Astrocyte (in vitro differentiated cells and primary cell): ENCODE measurements at regions not wholly inside any gene's neighbourhood (a gene's known extent, or its start where the extent isn't known, plus 50 kb on each side); places are given as distances from the start of the nearest gene placed in this dataset.

ENCODE experiments used
- DNase-seq: peaks from one replicate; pipeline ENCODE4 v3.0.0-alpha.2; 2010; ENCODE audit warnings: low read depth
- FAIRE-seq: peaks from 2 replicates; lab custom pipeline; 2011; peaks lifted over from hg19 to GRCh38; lab: Jason Lieb, UNC
- H2AFZ ChIP-seq: 2 replicates; pipeline ENCODE4 v1.6.0; 2012; ENCODE audit warnings: low read depth, low read length, inconsistent platforms
- H3K27ac ChIP-seq: 2 replicates; pipeline ENCODE4 v1.5.1; 2011; ENCODE audit warnings: low read depth, low read length, inconsistent platforms
- H3K27me3 ChIP-seq: 2 replicates; pipeline ENCODE4 v1.6.0; 2011; ENCODE audit warnings: low read length, inconsistent platforms; ENCODE audit not compliant: insufficient read depth
- H3K36me3 ChIP-seq: 2 replicates; pipeline ENCODE4 v1.5.1; 2011; ENCODE audit warnings: low read length, inconsistent platforms; ENCODE audit not compliant: insufficient read depth
- H3K4me1 ChIP-seq: 2 replicates; pipeline ENCODE4 v1.5.1; 2011; ENCODE audit warnings: low read length, inconsistent platforms; ENCODE audit not compliant: insufficient read depth
- H3K4me2 ChIP-seq: 2 replicates; pipeline ENCODE4 v1.6.0; 2012; ENCODE audit warnings: low read length, inconsistent platforms
- H3K4me3 ChIP-seq: 2 replicates; pipeline ENCODE4 v1.5.1; 2011; ENCODE audit warnings: low read depth, mild to moderate bottlenecking, low read length, inconsistent platforms; ENCODE audit not compliant: insufficient read depth
- H3K79me2 ChIP-seq: 2 replicates; pipeline ENCODE4 v1.6.0; 2012; ENCODE audit warnings: mild to moderate bottlenecking, low read length, inconsistent platforms; ENCODE audit not compliant: insufficient read depth
- H3K9ac ChIP-seq: 2 replicates; pipeline ENCODE4 v1.6.0; 2012; ENCODE audit warnings: mild to moderate bottlenecking, low read length, inconsistent platforms
- H3K9me3 ChIP-seq: 2 replicates; pipeline ENCODE4 v1.5.1; 2012; ENCODE audit warnings: low read depth, mild to moderate bottlenecking, low read length, inconsistent platforms; ENCODE audit not compliant: insufficient read depth
- H4K20me1 ChIP-seq: 2 replicates; pipeline ENCODE4 v1.6.0; 2012; ENCODE audit warnings: low read length, inconsistent platforms; ENCODE audit not compliant: insufficient read depth
- H3K27ac Mint-ChIP-seq: one replicate; pipeline ENCODE4 v1.8.0; 2021; ENCODE audit warnings: mild to moderate bottlenecking, mixed read lengths; ENCODE audit not compliant: unreplicated experiment
- H3K27me3 Mint-ChIP-seq: one replicate; pipeline ENCODE4 v1.8.0; 2021; ENCODE audit warnings: low read depth, mixed read lengths; ENCODE audit not compliant: unreplicated experiment
- H3K36me3 Mint-ChIP-seq: one replicate; pipeline ENCODE4 v1.8.0; 2021; ENCODE audit warnings: low read depth, mixed read lengths; ENCODE audit not compliant: unreplicated experiment
- H3K4me1 Mint-ChIP-seq: one replicate; pipeline ENCODE4 v1.8.0; 2021; ENCODE audit warnings: low read depth, mixed read lengths; ENCODE audit not compliant: unreplicated experiment
- H3K4me3 Mint-ChIP-seq: one replicate; pipeline ENCODE4 v1.8.0; 2021; ENCODE audit warnings: mild to moderate bottlenecking, moderate library complexity, mixed read lengths; ENCODE audit not compliant: unreplicated experiment
- H3K9me3 Mint-ChIP-seq: one replicate; pipeline ENCODE4 v1.8.0; 2021; ENCODE audit warnings: mild to moderate bottlenecking, mixed read lengths; ENCODE audit not compliant: unreplicated experiment
- CTCF ChIP-seq: IDR thresholded peaks from 2 replicates; pipeline ENCODE4 v1.5.1; 2011; ENCODE audit warnings: low read depth, mild to moderate bottlenecking, inconsistent platforms, low read length, moderate library complexity; ENCODE audit not compliant: insufficient read depth
- EZH2 ChIP-seq: IDR thresholded peaks from 2 replicates; pipeline ENCODE4 v1.6.1; 2012; ENCODE audit warnings: mild to moderate bottlenecking, low read length, inconsistent platforms; ENCODE audit not compliant: insufficient read depth

GRCh38 chr10:6769704-6770417 lies 189.8 kb upstream of the PRKCQ start:
- Mint-ChIP-seq H3K4me1 (peaks cover 2% of the 10 kb centered on the region), H3K9me3 (no peaks in the 10 kb centered on the region), H3K36me3 (no peaks in the 10 kb centered on the region), H3K4me3 (no peak overlapping the region), H3K27ac (no peak overlapping the region), H3K27me3 (no peaks in the 10 kb centered on the region)
- H3K27me3 ChIP-seq: no peaks in the 10 kb centered on the region
- FAIRE-seq (no peak), DNase-seq (no peak)
- H3K27ac ChIP-seq: no peak overlapping the region
- H4K20me1 ChIP-seq: no peaks in the 10 kb centered on the region
- no peak overlapping the region for H3K4me2 ChIP-seq
- peaks cover 3% of the 10 kb centered on the region for H3K9me3 ChIP-seq
- H3K9ac ChIP-seq: no peak overlapping the region
- no peak overlapping the region for H3K4me3 ChIP-seq
- H3K79me2 ChIP-seq: no peaks in the 10 kb centered on the region
- no peaks in the 10 kb centered on the region for H3K36me3 ChIP-seq
- no peak overlapping the region for H2AFZ ChIP-seq
- no peaks in the 10 kb centered on the region for H3K4me1 ChIP-seq
- TF ChIP-seq EZH2 (no peak), CTCF (no peak)

DNA sequence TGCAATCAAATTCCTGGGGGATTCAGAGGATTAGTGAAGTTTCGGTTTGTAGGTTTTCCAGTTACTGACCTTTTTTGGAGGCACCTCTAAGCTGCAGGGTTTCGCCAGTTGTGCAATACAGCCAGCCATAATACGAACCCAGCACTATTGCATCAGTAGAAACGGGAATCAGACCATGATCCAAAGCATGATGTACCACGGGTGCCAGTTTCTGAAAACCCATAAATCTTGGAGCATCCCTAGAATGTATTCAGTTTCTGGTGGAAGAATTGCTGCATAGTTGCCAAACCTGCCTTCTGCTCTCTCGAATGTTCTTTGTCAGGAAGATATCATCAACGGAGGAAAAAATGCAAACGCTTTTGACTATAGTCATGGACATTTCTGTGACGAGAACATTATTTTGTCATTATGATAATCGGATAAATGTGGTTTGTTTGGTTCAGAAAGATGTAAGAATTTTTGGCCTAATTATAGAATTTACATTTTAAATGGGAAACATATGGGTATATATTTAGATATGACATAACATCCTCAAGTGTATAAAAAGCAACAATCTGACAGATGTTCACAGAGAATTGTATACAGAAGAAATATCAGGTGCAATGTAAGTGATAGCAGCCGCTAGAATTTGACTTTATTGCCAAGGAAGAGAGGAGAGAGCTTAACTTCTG lies 186.2 kb upstream of the PRKCQ start:
- DNase-seq: no peak
- Histone ChIP-seq H3K79me2 (no peaks in the 10 kb centered on the region), H3K27me3 (peaks cover 1% of the 10 kb centered on the region), H4K20me1 (no peaks in the 10 kb centered on the region), H3K27ac (no peak overlapping the region), H3K36me3 (no peaks in the 10 kb centered on the region), H3K4me1 (no peaks in the 10 kb centered on the region), H2AFZ (no peak overlapping the region), H3K4me2 (no peak overlapping the region), H3K9me3 (peaks cover 3% of the 10 kb centered on the region), H3K9ac (no peak overlapping the region), H3K4me3 (no peak overlapping the region)
- Mint-ChIP-seq H3K27me3 (peaks cover 15% of the 10 kb centered on the region), H3K4me3 (no peak overlapping the region), H3K4me1 (peaks cover 2% of the 10 kb centered on the region), H3K36me3 (no peaks in the 10 kb centered on the region), H3K27ac (no peak overlapping the region), H3K9me3 (no peaks in the 10 kb centered on the region)
- no peak for FAIRE-seq
- TF ChIP-seq EZH2 (no peak), CTCF (no peak)

DNA sequence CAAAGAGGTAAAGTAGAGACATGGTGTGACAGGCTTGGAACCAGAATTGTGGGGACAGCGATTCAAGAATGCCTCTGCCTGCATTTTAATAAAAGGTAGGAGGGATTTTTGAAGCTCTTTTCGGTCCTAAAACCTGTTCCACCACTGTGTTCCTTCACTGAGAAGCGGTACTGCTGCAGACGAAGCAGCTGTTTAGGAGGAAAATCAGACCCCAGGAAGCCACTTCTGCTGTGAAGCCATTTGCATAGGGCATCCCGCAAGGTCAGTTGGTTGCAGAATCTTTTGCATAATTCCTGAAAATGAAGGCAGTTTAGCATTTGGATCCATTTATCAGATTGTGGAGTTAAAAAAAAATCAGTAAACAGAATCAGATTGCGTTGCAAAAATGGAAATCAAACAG lies 183.3 kb upstream of the PRKCQ start:
- no peak for FAIRE-seq
- H3K4me3 Mint-ChIP-seq: no peak overlapping the region
- no peaks in the 10 kb centered on the region for H3K4me1 Mint-ChIP-seq
- H3K9me3 Mint-ChIP-seq: peaks cover 3% of the 10 kb centered on the region
- H3K9me3 ChIP-seq: no peaks in the 10 kb centered on the region
- no peak overlapping the region for H3K4me2 ChIP-seq
- no peak for DNase-seq
- H3K27ac Mint-ChIP-seq: no peak overlapping the region
- H3K27me3 Mint-ChIP-seq: peaks cover 15% of the 10 kb centered on the region
- H4K20me1 ChIP-seq: no peaks in the 10 kb centered on the region
- H3K36me3 ChIP-seq: no peaks in the 10 kb centered on the region
- no peak overlapping the region for H3K9ac ChIP-seq
- H3K4me1 ChIP-seq: no peaks in the 10 kb centered on the region
- TF ChIP-seq CTCF: no peak
- TF ChIP-seq EZH2: no peak
- H3K79me2 ChIP-seq: no peaks in the 10 kb centered on the region
- peaks cover 3% of the 10 kb centered on the region for H3K27me3 ChIP-seq
- no peak overlapping the region for H3K4me3 ChIP-seq
- no peak overlapping the region for H2AFZ ChIP-seq
- H3K27ac ChIP-seq: no peak overlapping the region
- H3K36me3 Mint-ChIP-seq: no peaks in the 10 kb centered on the region
